Calu3 (cell line): ENCODE measurements at regions not wholly inside any gene's neighbourhood (a gene's known extent, or its start where the extent isn't known, plus 50 kb on each side); places are given as distances from the start of the nearest gene placed in this dataset.

ENCODE experiments used
- BruUV-seq: library from RNA; stranded (reverse); fragments of 400-500 nt; replicated peaks from 2 replicates; lab custom pipeline; 2021; lab: Mats Ljungman, UMichigan
- CTCF ChIA-PET: fragments of 300-600 bp; sonication (Branson Sonifier 250); formaldehyde crosslinking; loops from one replicate; lab custom pipeline; 2022; ENCODE audit warnings: antibody characterized with exemption; lab: Charles Lee
- DNase-seq: peaks from one replicate; pipeline ENCODE4 v3.0.0; 2022
- H3K27ac Mint-ChIP-seq: one replicate; pipeline ENCODE4 v1.8.0; 2022; ENCODE audit warnings: mixed read lengths; ENCODE audit not compliant: unreplicated experiment
- H3K27me3 Mint-ChIP-seq: one replicate; pipeline ENCODE4 v1.8.0; 2022; ENCODE audit warnings: mixed read lengths; ENCODE audit not compliant: unreplicated experiment
- H3K36me3 Mint-ChIP-seq: one replicate; pipeline ENCODE4 v1.8.0; 2022; ENCODE audit warnings: mild to moderate bottlenecking, moderate library complexity, mixed read lengths; ENCODE audit not compliant: insufficient read depth, unreplicated experiment
- H3K4me1 Mint-ChIP-seq: one replicate; pipeline ENCODE4 v1.8.0; 2022; ENCODE audit warnings: mild to moderate bottlenecking, low read depth, mixed read lengths; ENCODE audit not compliant: unreplicated experiment
- H3K4me3 Mint-ChIP-seq: one replicate; pipeline ENCODE4 v1.8.0; 2022; ENCODE audit warnings: mild to moderate bottlenecking, low read depth, moderate library complexity, mixed read lengths; ENCODE audit not compliant: unreplicated experiment
- H3K9me3 Mint-ChIP-seq: one replicate; pipeline ENCODE4 v1.8.0; 2022; ENCODE audit warnings: low read depth, mixed read lengths; ENCODE audit not compliant: unreplicated experiment
- CTCF ChIP-seq: fragments of 200-600 bp; IDR thresholded peaks from one replicate; pipeline ENCODE4 v1.8.0; 2022; ENCODE audit warnings: antibody characterized with exemption; ENCODE audit not compliant: unreplicated experiment
- intact Hi-C: fragments of 100-400 bp; cut with micrococcal nuclease; formaldehyde crosslinking; loops from one replicate; pipeline ENCODE4 v1.10.0; 2022; ENCODE audit not compliant: unreplicated experiment

DNA sequence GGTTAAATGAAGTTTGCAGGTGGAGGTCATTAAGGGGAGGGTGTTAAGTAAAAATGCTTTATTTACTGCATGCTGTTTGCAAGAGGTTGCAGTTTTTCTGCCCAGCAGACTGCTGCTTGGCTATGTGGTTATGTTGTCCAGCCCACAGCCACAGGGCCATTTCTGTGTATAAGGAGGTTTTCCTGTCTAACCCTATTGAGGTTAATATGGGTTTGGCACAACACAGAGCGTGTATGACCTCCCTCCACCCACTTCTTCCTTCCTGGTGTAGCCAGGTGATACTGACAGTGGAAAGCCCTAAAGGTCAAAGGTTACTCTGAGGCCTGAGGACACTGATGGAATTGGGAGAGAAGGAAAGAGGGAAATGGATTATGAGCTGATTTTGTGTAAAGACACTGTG lies 253.7 kb upstream of the PWP1 start:
- Mint-ChIP-seq H3K27ac (no peak overlapping the region), H3K9me3 (no peaks in the 10 kb centered on the region), H3K36me3 (no peaks in the 10 kb centered on the region), H3K4me3 (no peak overlapping the region), H3K27me3 (peaks cover 56% of the 10 kb centered on the region), H3K4me1 (no peaks in the 10 kb centered on the region)
- intact Hi-C loops: no loop called here
- BruUV-seq: no TSS peak
- no peak for DNase-seq
- no peak for TF ChIP-seq CTCF
- CTCF ChIA-PET: no interaction called here

GRCh38 chr12:107435072-107435471 lies 250.5 kb upstream of the PWP1 start:
- Mint-ChIP-seq H3K4me3 (no peak overlapping the region), H3K4me1 (no peaks in the 10 kb centered on the region), H3K36me3 (no peaks in the 10 kb centered on the region), H3K27me3 (peaks cover 56% of the 10 kb centered on the region), H3K9me3 (no peaks in the 10 kb centered on the region), H3K27ac (no peak overlapping the region)
- intact Hi-C loops: no loop called here
- DNase-seq: no peak
- no peak for TF ChIP-seq CTCF
- no TSS peak for BruUV-seq
- CTCF ChIA-PET: no interaction called here

GRCh38 chr12:107435520-107435919 lies 250.1 kb upstream of the PWP1 start:
- CTCF ChIA-PET: no interaction called here

DNA sequence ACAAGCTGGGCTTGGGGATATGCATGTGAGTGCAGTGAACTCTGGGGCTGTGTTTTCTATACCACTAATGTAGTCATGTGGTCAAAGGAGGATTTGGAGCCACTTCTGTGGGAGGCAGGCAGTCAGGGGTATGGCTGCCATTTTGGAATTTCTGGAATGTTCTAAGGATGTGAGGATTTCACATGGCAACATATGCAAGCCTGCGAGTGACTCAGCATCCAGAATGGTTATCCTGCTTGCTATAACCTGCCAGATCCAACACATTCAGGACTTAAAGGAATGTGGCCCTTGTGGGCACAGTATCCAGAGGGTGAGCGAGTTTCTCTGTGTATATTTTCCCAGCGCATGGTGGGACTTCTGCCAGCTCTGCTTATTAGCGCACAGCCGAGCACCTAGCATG lies 249.2 kb upstream of the PWP1 start:
- CTCF ChIA-PET: no interaction called here
- BruUV-seq: no TSS peak
- intact Hi-C loops: no loop called here
- no peak for DNase-seq
- Mint-ChIP-seq H3K4me3 (no peak overlapping the region), H3K36me3 (no peaks in the 10 kb centered on the region), H3K4me1 (peaks cover 7% of the 10 kb centered on the region), H3K27ac (no peak overlapping the region), H3K9me3 (no peaks in the 10 kb centered on the region), H3K27me3 (peaks cover 68% of the 10 kb centered on the region)
- no peak for TF ChIP-seq CTCF

More at GRCh38 chr12:107435520-107435919, 250.1 kb upstream of the PWP1 start:
- DNase-seq: no peak
- no peak overlapping the region for H3K27ac Mint-ChIP-seq
- intact Hi-C loops: no loop called here
- BruUV-seq: no TSS peak
- no peak overlapping the region for H3K4me3 Mint-ChIP-seq
- no peak for TF ChIP-seq CTCF
- peaks cover 61% of the 10 kb centered on the region for H3K27me3 Mint-ChIP-seq
- no peaks in the 10 kb centered on the region for H3K9me3 Mint-ChIP-seq
- H3K36me3 Mint-ChIP-seq: no peaks in the 10 kb centered on the region
- peaks cover 4% of the 10 kb centered on the region for H3K4me1 Mint-ChIP-seq
